ENCODE measurements at regions not wholly inside any gene's neighbourhood (a gene's known extent, or its start where the extent isn't known, plus 50 kb on each side); places are given as distances from the start of the nearest gene placed in this dataset.

GRCh38 chr6:168129292-168130167 is 50.5 kb upstream of the FRMD1 start:
- TF ChIP-seq CTCF (IDR thresholded peaks at IDR 0.05; ENCODE audit: low read depth, low read length) (no peak), EZH2phosphoT487 (IDR thresholded peaks at IDR 0.05; ENCODE audit: low read depth) (no peak)
